OCI-LY3 (cell line): ENCODE measurements at regions not wholly inside any gene's neighbourhood (a gene's known extent, or its start where the extent isn't known, plus 50 kb on each side); places are given as distances from the start of the nearest gene placed in this dataset.

Source experiments
- EZH2phosphoT487 ChIP-seq: fragments of 200-600 bp; shearing (Covaris generic); IDR thresholded peaks from 2 replicates; pipeline ENCODE4 v1.6.1; 2018; ENCODE audit warnings: antibody characterized with exemption, mixed run types, low read depth
- TF ChIP-seq, protein P1 (sequence below): fragments of 200-600, 300-600 bp; sonication (generic); IDR thresholded peaks from 2 replicates; pipeline ENCODE4 v1.5.1; 2014; ENCODE audit warnings: antibody characterized with exemption, low read length, low read depth

GRCh38 chr5:168202996-168203395 is 88.4 kb upstream of the WWC1 start:
- no peak for TF ChIP-seq EZH2phosphoT487
- TF ChIP-seq, protein P1, sequence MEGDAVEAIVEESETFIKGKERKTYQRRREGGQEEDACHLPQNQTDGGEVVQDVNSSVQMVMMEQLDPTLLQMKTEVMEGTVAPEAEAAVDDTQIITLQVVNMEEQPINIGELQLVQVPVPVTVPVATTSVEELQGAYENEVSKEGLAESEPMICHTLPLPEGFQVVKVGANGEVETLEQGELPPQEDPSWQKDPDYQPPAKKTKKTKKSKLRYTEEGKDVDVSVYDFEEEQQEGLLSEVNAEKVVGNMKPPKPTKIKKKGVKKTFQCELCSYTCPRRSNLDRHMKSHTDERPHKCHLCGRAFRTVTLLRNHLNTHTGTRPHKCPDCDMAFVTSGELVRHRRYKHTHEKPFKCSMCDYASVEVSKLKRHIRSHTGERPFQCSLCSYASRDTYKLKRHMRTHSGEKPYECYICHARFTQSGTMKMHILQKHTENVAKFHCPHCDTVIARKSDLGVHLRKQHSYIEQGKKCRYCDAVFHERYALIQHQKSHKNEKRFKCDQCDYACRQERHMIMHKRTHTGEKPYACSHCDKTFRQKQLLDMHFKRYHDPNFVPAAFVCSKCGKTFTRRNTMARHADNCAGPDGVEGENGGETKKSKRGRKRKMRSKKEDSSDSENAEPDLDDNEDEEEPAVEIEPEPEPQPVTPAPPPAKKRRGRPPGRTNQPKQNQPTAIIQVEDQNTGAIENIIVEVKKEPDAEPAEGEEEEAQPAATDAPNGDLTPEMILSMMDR, result no peak
